Natural killer cell (primary cell): ENCODE measurements at regions not wholly inside any gene's neighbourhood (a gene's known extent, or its start where the extent isn't known, plus 50 kb on each side); places are given as distances from the start of the nearest gene placed in this dataset.

Source experiments
- ATAC-seq, 3 donors: fragments of 150-1000 bp in 2 of 3; fragments of 200-7000 bp in 1 of 3; cut with Tn5 transposase; 1 replicate in 1 of 3; 2 replicates in 2 of 3; pipeline ENCODE4 v1.10.0; 2021; ENCODE audit warnings: mild to moderate bottlenecking in 2 of 3, moderate library complexity in 2 of 3
- DNase-seq, 2 donors: peaks; one replicate each; pipeline versions ENCODE4 v3.0.0 to v3.0.0-alpha.2; 2013 to 2021; ENCODE audit warnings: mixed read lengths in 1 of 2
- H3K27ac ChIP-seq: one replicate; pipeline ENCODE4 v1.5.1; 2013; ENCODE audit warnings: mild to moderate bottlenecking, low read length
- H3K27me3 ChIP-seq: one replicate; pipeline ENCODE4 v1.6.1; 2013; ENCODE audit warnings: low read length; ENCODE audit not compliant: control insufficient read depth, insufficient read depth
- H3K36me3 ChIP-seq: one replicate; pipeline ENCODE4 v1.6.1; 2013; ENCODE audit warnings: low read length; ENCODE audit not compliant: control insufficient read depth, insufficient read depth
- H3K4me1 ChIP-seq: one replicate; pipeline ENCODE4 v1.6.1; 2013; ENCODE audit warnings: low read length; ENCODE audit not compliant: control insufficient read depth, insufficient read depth
- H3K4me3 ChIP-seq: one replicate; pipeline ENCODE4 v1.5.1; 2013; ENCODE audit warnings: low read length
- H3K9me3 ChIP-seq: one replicate; pipeline ENCODE4 v1.6.1; 2013; ENCODE audit warnings: low read length; ENCODE audit not compliant: control insufficient read depth, insufficient read depth
- H3K27ac Mint-ChIP-seq, 2 donors: one replicate each; pipeline ENCODE4 v1.8.0; 2022; ENCODE audit warnings: mild to moderate bottlenecking in 2 of 2, mixed read lengths in 2 of 2, moderate library complexity in 1 of 2
- H3K27me3 Mint-ChIP-seq, 2 donors: one replicate each; pipeline ENCODE4 v1.8.0; 2022; ENCODE audit warnings: low read depth in 2 of 2, mixed read lengths in 2 of 2
- H3K36me3 Mint-ChIP-seq: one replicate; pipeline ENCODE4 v1.8.0; 2022; ENCODE audit warnings: mixed read lengths
- H3K4me1 Mint-ChIP-seq, 2 donors: one replicate each; pipeline ENCODE4 v1.8.0; 2022; ENCODE audit warnings: mixed read lengths in 2 of 2
- H3K4me3 Mint-ChIP-seq: one replicate; pipeline ENCODE4 v1.8.0; 2022; ENCODE audit warnings: mild to moderate bottlenecking, moderate library complexity, mixed read lengths
- H3K9me3 Mint-ChIP-seq, 2 donors: one replicate each; pipeline ENCODE4 v1.8.0; 2022; ENCODE audit warnings: mixed read lengths in 2 of 2
- WGBS: methylation state at CpG from one replicate; pipeline ENCODE4 v1.1.7; 2013; ENCODE audit warnings: missing lambda C conversion rate; ENCODE audit not compliant: insufficient coverage; 5-methylcytosine and 5-hydroxymethylcytosine counted together
- intact Hi-C: fragments of 100-400 bp; cut with micrococcal nuclease; formaldehyde crosslinking; loops from one replicate; pipeline ENCODE4 v1.14.2; 2022
- TF ChIP-seq, protein P1 (sequence below): fragments of 200-600 bp; IDR thresholded peaks from one replicate; pipeline ENCODE4 v1.8.0; 2022; ENCODE audit warnings: antibody characterized with exemption

DNA sequence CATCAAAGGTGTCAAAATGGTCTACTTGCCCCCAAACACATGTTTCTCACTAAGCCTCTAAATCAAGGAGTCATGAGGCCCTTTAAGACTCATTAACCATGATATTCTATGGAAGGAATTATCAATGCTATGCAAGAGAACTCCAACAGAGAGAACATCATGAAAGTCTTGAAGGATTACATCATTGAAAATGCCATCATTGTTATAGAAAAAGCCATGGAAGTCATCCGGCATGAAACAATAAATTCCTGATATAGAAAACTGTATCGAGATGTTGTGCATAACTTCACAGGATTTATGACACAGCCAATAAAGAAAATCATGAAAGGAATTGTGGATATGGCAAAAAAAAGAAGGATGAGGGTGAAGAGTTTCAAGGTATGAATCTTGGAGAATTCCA is 1363.6 kb upstream of the CDH2 start:
- no peak for DNase-seq
- Mint-ChIP-seq H3K4me3 (no peak overlapping the region), H3K36me3 (peaks cover 7% of the 10 kb centered on the region), H3K27me3 (no peaks in the 10 kb centered on the region), H3K4me1 (no peaks in the 10 kb centered on the region), H3K9me3 (peaks cover 6 to 17% of the 10 kb centered on the region in 2 donors), H3K27ac (no peak overlapping the region)
- no peaks in the 10 kb centered on the region for H3K9me3 ChIP-seq
- no peak overlapping the region for H3K27ac ChIP-seq
- H3K4me3 ChIP-seq: no peak overlapping the region
- no peaks in the 10 kb centered on the region for H3K36me3 ChIP-seq
- intact Hi-C loops: no loop called here
- 76% methylated on average over 2 of the region's 2 CpGs for WGBS
- TF ChIP-seq, protein P1, sequence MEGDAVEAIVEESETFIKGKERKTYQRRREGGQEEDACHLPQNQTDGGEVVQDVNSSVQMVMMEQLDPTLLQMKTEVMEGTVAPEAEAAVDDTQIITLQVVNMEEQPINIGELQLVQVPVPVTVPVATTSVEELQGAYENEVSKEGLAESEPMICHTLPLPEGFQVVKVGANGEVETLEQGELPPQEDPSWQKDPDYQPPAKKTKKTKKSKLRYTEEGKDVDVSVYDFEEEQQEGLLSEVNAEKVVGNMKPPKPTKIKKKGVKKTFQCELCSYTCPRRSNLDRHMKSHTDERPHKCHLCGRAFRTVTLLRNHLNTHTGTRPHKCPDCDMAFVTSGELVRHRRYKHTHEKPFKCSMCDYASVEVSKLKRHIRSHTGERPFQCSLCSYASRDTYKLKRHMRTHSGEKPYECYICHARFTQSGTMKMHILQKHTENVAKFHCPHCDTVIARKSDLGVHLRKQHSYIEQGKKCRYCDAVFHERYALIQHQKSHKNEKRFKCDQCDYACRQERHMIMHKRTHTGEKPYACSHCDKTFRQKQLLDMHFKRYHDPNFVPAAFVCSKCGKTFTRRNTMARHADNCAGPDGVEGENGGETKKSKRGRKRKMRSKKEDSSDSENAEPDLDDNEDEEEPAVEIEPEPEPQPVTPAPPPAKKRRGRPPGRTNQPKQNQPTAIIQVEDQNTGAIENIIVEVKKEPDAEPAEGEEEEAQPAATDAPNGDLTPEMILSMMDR: no peak
- ATAC-seq: no peak
- no peaks in the 10 kb centered on the region for H3K4me1 ChIP-seq
- no peaks in the 10 kb centered on the region for H3K27me3 ChIP-seq

DNA sequence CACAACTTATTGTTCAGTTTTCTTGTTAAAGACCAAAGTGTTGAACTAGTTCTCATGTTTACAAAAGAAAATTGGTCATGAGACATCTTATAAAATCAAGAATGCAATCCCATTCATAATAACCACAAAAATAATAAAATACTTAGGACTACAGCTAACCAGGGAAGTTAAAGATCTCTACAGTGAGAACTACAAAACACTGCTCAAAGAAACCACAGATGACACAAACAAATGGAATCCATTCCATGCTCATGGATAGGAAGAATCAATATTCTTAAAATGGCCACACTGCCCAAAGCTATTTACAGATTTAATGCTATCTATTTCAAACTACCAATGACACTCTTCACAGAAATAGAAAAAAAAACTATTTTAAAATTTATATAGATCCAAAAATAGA is 1354.8 kb upstream of the CDH2 start:
- H3K27ac Mint-ChIP-seq: no peak overlapping the region
- DNase-seq (no peak), ATAC-seq (no peak)
- H3K9me3 Mint-ChIP-seq: peaks cover 10 to 18% of the 10 kb centered on the region in 2 donors
- Histone ChIP-seq H3K9me3 (no peaks in the 10 kb centered on the region), H3K27ac (no peak overlapping the region), H3K4me3 (no peak overlapping the region), H3K27me3 (no peaks in the 10 kb centered on the region), H3K36me3 (no peaks in the 10 kb centered on the region), H3K4me1 (no peaks in the 10 kb centered on the region)
- intact Hi-C loops: no loop called here
- TF ChIP-seq, protein P1: no peak
- H3K4me3 Mint-ChIP-seq: no peak overlapping the region
- no peaks in the 10 kb centered on the region for H3K27me3 Mint-ChIP-seq
- no peaks in the 10 kb centered on the region for H3K36me3 Mint-ChIP-seq
- H3K4me1 Mint-ChIP-seq: no peaks in the 10 kb centered on the region

DNA sequence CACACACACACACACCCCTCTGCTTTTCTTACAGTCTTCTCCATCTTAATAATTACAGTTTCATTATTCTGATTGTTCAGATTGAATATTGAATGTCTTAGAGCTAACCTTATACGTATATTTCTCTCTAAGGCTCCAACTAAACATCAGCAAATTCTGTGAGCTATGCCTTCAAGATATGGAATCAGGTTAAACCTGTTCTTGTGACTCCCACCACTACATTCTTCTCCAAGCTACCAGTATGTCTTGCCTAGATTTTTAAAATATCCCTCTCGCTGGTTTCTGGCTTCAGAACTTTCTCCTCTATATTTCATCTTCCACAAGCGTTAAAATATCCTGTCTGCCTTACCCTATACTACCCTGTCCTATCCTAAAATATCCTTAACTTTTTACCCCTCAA is 1346.4 kb upstream of the CDH2 start:
- Mint-ChIP-seq H3K27ac (no peak overlapping the region), H3K36me3 (peaks cover 6% of the 10 kb centered on the region), H3K27me3 (no peaks in the 10 kb centered on the region), H3K4me1 (no peaks in the 10 kb centered on the region), H3K9me3 (peaks cover 14 to 16% of the 10 kb centered on the region in 2 donors), H3K4me3 (no peak overlapping the region)
- H3K4me1 ChIP-seq: no peaks in the 10 kb centered on the region
- no peak for ATAC-seq
- no peak overlapping the region for H3K27ac ChIP-seq
- H3K4me3 ChIP-seq: no peak overlapping the region
- H3K27me3 ChIP-seq: no peaks in the 10 kb centered on the region
- no peaks in the 10 kb centered on the region for H3K36me3 ChIP-seq
- H3K9me3 ChIP-seq: no peaks in the 10 kb centered on the region
- intact Hi-C loops: no loop called here
- DNase-seq: no peak
- TF ChIP-seq, protein P1: no peak
- 77% methylated on average over 3 of the region's 3 CpGs for WGBS

DNA sequence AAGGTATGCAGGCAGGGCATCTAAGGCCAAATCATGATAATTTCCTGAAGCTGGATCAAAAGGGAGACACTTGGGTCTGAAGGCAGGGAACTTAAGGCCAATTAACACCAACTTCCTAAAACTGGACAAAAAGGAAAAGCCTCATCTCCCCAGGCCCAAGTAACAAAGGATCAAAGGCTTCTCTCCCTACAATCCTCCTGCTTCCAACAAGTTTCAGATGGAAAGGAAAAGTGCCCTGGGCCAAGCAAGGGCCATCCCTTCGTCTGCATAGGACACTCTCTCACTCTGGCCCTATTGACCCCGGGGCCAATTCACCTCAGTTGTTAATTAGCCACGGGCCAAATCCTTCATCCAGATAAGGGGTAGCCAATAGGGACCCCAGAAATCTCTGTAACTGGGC is 1335.8 kb upstream of the CDH2 start:
- Histone ChIP-seq H3K27me3 (no peaks in the 10 kb centered on the region), H3K27ac (no peak overlapping the region), H3K4me1 (no peaks in the 10 kb centered on the region), H3K4me3 (no peak overlapping the region), H3K36me3 (no peaks in the 10 kb centered on the region), H3K9me3 (no peaks in the 10 kb centered on the region)
- ATAC-seq: no peak
- H3K4me1 Mint-ChIP-seq: no peaks in the 10 kb centered on the region
- intact Hi-C loops: no loop called here
- H3K4me3 Mint-ChIP-seq: no peak overlapping the region
- TF ChIP-seq, protein P1: no peak
- no peak for DNase-seq
- no peaks in the 10 kb centered on the region for H3K27me3 Mint-ChIP-seq
- H3K36me3 Mint-ChIP-seq: no peaks in the 10 kb centered on the region
- 78% methylated on average over 3 of the region's 3 CpGs for WGBS
- H3K9me3 Mint-ChIP-seq: peaks cover 10 to 13% of the 10 kb centered on the region in 2 donors
- no peak overlapping the region for H3K27ac Mint-ChIP-seq
